K562 (cell line): ENCODE measurements at regions not wholly inside any gene's neighbourhood (a gene's known extent, or its start where the extent isn't known, plus 50 kb on each side); places are given as distances from the start of the nearest gene placed in this dataset.
A peak's percentile ranks its signal among the peaks of the same experiment; 100 is the strongest.

Source experiments
- GABPA ChIP-seq: fragments of 200-800 bp; sonication (Bioruptor generic); conservative IDR thresholded peaks from 2 replicates; pipeline ENCODE4 v1.6.1; 2016; ENCODE audit warnings: low read depth, missing genetic modification characterization, missing compliant biosample characterization
- GTF2E2 ChIP-seq: fragments of 200-800 bp; sonication (Bioruptor generic); IDR thresholded peaks from 2 replicates; pipeline ENCODE4 v1.6.1; 2016; ENCODE audit warnings: missing genetic modification characterization, missing compliant biosample characterization
- HNRNPK ChIP-seq: fragments of 200-400 bp; formaldehyde crosslinking; IDR thresholded peaks from one replicate; pipeline ENCODE4 v1.6.1; 2018; ENCODE audit warnings: mild to moderate bottlenecking, low read depth, low read length; ENCODE audit not compliant: poor library complexity, severe bottlenecking
- KAT8 ChIP-seq: fragments of 450-650 bp; IDR thresholded peaks from 2 replicates; pipeline ENCODE4 v1.6.1; 2016; ENCODE audit warnings: low read depth, mild to moderate bottlenecking
- MXD1 ChIP-seq: fragments of 250-450 bp; sonication (Bioruptor Pico); IDR thresholded peaks from 2 replicates; pipeline ENCODE4 v1.8.0; 2021; ENCODE audit warnings: borderline replicate concordance, mild to moderate bottlenecking, moderate library complexity; ENCODE audit not compliant: poor library complexity, severe bottlenecking
- SIRT6 ChIP-seq: IDR thresholded peaks from one replicate; pipeline ENCODE4 v1.6.1; 2012; ENCODE audit warnings: low read depth, mild to moderate bottlenecking, control low read depth, inconsistent platforms, low read length, moderate library complexity
- ZMIZ1 ChIP-seq, 2 experiments: fragments of 150-350 bp in 1 of 2; IDR thresholded peaks; 2 replicates each; pipeline ENCODE4 v1.6.1; 2012 to 2016; ENCODE audit warnings: low read depth in 2 of 2, low read length in 2 of 2, mild to moderate bottlenecking in 1 of 2, moderate library complexity in 1 of 2
- ZZZ3 ChIP-seq: fragments of 450-650 bp; IDR thresholded peaks from 2 replicates; pipeline ENCODE4 v1.6.1; 2016; ENCODE audit warnings: antibody characterized with exemption, mild to moderate bottlenecking, moderate library complexity
- TF ChIP-seq, protein P1 (sequence below), 2 experiments: fragments of 200-800 bp in 1 of 2; sonication (Bioruptor generic) in 1 of 2; sonication (generic) in 1 of 2; formaldehyde crosslinking in 1 of 2; IDR thresholded peaks in 1 of 2; conservative IDR thresholded peaks in 1 of 2; 2 replicates each; pipeline versions ENCODE4 v1.5.0 to v1.6.1; 2016 to 2020; ENCODE audit warnings: missing compliant biosample characterization in 1 of 2, missing genetic modification characterization in 1 of 2, missing genetic modification reagents in 1 of 2
- TF ChIP-seq, protein P2 (sequence below): sonication (generic); formaldehyde crosslinking; IDR thresholded peaks from 2 replicates; pipeline ENCODE4 v1.9.0; 2022; ENCODE audit warnings: mild to moderate bottlenecking, missing genetic modification reagents

DNA sequence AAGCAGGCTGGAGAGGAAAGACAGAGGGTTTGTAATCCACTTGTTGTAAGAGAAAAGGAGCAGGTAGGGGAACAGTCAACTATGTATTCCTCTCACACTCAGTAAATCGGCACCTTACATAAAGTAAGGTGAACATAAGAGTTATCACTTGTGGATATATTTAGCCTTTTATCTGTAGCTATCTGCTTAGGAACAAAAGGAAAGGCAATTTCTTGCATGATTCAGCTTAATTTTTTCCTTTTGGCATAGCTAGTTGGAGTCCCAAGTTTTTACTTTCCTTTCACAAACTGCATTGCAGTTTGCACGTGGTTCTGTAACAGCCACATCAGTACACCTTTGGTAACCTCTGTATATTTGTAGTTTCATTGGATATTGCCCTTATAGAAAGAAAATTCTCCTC is 250.9 kb upstream of the PIK3R1 start (continued):
- TF ChIP-seq MXD1 (CRISPR knock-in tag) (no peak), ZMIZ1 (IDR thresholded peaks at IDR 0.05; ENCODE audit: low read depth in 2 of 2, low read length in 2 of 2) (no peak), KAT8 (no peak), GABPA (tag) (no peak), SIRT6 (no peak), GTF2E2 (no peak), HNRNPK (no peak), ZZZ3 (no peak)
- TF ChIP-seq, protein P1, sequence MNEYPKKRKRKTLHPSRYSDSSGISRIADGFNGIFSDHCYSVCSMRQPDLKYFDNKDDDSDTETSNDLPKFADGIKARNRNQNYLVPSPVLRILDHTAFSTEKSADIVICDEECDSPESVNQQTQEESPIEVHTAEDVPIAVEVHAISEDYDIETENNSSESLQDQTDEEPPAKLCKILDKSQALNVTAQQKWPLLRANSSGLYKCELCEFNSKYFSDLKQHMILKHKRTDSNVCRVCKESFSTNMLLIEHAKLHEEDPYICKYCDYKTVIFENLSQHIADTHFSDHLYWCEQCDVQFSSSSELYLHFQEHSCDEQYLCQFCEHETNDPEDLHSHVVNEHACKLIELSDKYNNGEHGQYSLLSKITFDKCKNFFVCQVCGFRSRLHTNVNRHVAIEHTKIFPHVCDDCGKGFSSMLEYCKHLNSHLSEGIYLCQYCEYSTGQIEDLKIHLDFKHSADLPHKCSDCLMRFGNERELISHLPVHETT (CRISPR knock-in tag; conservative IDR thresholded peaks at IDR 0.05 in 1 of 2, IDR thresholded peaks at IDR 0.05 in 1 of 2), result peak in 1 of 2 experiments; percentile 21; a peak in 1 of 4 replicates
- TF ChIP-seq, protein P2, sequence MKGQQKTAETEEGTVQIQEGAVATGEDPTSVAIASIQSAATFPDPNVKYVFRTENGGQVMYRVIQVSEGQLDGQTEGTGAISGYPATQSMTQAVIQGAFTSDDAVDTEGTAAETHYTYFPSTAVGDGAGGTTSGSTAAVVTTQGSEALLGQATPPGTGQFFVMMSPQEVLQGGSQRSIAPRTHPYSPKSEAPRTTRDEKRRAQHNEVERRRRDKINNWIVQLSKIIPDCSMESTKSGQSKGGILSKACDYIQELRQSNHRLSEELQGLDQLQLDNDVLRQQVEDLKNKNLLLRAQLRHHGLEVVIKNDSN (CRISPR knock-in tag), result no peak
